NCI-H748 (cell line): ENCODE measurements at regions not wholly inside any gene's neighbourhood (a gene's known extent, or its start where the extent isn't known, plus 50 kb on each side); places are given as distances from the start of the nearest gene placed in this dataset.
"Not testable (repeated sequence)": the region's sequence is repeated elsewhere in the genome, so short reads cannot be mapped to it uniquely, and the experiment has no call there.

Source experiments
- DNase-seq: peaks from one replicate; lab custom pipeline; 2025; ENCODE audit not compliant: unreplicated experiment; lab: John Stamatoyannopoulos, UW

- no peak for DNase-seq
These were observed 165.8 kb downstream of the RPIA start for GRCh38 chr2:88857274-88857741.

- DNase-seq, result no peak
These were observed 166.5 kb downstream of the RPIA start for GRCh38 chr2:88857951-88858411.

GRCh38 chr2:88859461-88859860, 168.0 kb downstream of the RPIA start:
- DNase-seq, result no peak

GRCh38 chr2:88860421-88861075, 169.1 kb downstream of the RPIA start:
- DNase-seq, result no peak

GRCh38 chr2:88865801-88866371, 174.4 kb downstream of the RPIA start:
- DNase-seq, result no peak

- no peak for DNase-seq
These were observed 175.3 kb downstream of the RPIA start for GRCh38 chr2:88866756-88867155.

GRCh38 chr2:88868861-88869260, 177.4 kb downstream of the RPIA start:
- DNase-seq, result no peak

- no peak for DNase-seq
These were observed 178.9 kb downstream of the RPIA start for GRCh38 chr2:88870267-88870839.

GRCh38 chr2:88871336-88871735, 179.9 kb downstream of the RPIA start:
- DNase-seq, result no peak

GRCh38 chr2:88873620-88874019, 182.1 kb downstream of the RPIA start:
- DNase-seq, result no peak

- DNase-seq, result peak; percentile 40
These were observed 182.7 kb downstream of the RPIA start for GRCh38 chr2:88874063-88874657.

GRCh38 chr2:88875736-88876135, 184.3 kb downstream of the RPIA start:
- DNase-seq, result no peak

GRCh38 chr2:88880441-88880953, 189.0 kb downstream of the RPIA start:
- peak; percentile 77 for DNase-seq

- DNase-seq, result no peak
These were observed 193.8 kb downstream of the RPIA start for GRCh38 chr2:88885275-88885674.

- DNase-seq, result no peak
These were observed 194.4 kb downstream of the RPIA start for GRCh38 chr2:88885679-88886416.

GRCh38 chr2:88887466-88887865, 196.0 kb downstream of the RPIA start:
- not testable (repeated sequence) for DNase-seq

GRCh38 chr2:88892207-88892606, 200.7 kb downstream of the RPIA start:
- no peak for DNase-seq

- DNase-seq, result no peak
These were observed 201.3 kb downstream of the RPIA start for GRCh38 chr2:88892788-88893187.

- no peak for DNase-seq
These were observed 205.5 kb downstream of the RPIA start for GRCh38 chr2:88896971-88897370.

GRCh38 chr2:88897715-88898114, 206.2 kb downstream of the RPIA start:
- DNase-seq, result no peak

GRCh38 chr2:88903749-88904353, 212.4 kb downstream of the RPIA start:
- peak; percentile 17 for DNase-seq
